GM18870 (cell line): ENCODE measurements at regions not wholly inside any gene's neighbourhood (a gene's known extent, or its start where the extent isn't known, plus 50 kb on each side); places are given as distances from the start of the nearest gene placed in this dataset.
"Not testable (repeated sequence)": the region's sequence is repeated elsewhere in the genome, so short reads cannot be mapped to it uniquely, and the experiment has no call there.

Source experiments
- ATAC-seq: cut with Tn5 transposase; IDR thresholded peaks from one replicate; pipeline ENCODE4 v1.9.1; 2021; ENCODE audit warnings: moderate library complexity; ENCODE audit not compliant: unreplicated experiment

- ATAC-seq = not testable (repeated sequence)
These were observed 111.4 kb downstream of the CCDC74A start for GRCh38 chr2:131639001-131639620.

- ATAC-seq = no peak
These were observed 113.9 kb downstream of the CCDC74A start for GRCh38 chr2:131641414-131642206.

DNA sequence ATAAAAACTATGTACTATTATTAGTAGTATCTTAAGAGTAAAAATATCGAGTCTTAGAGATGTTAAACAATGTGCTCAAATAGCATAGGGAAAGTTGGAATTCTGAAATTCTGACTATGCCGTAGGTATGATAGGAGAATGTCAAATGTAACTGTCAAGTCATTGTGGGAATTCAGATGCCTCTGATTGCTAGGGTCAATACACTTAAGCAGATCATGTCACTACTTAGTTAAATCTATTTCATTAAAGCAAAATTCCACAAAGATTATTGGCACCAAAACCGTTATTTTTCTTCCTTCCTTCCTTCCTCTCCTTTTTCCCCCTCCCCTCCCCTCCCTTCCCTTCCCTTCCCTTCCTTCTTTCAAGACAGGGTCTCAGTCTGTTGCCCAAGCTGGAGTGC lies 115.5 kb downstream of the CCDC74A start:
- ATAC-seq = not testable (repeated sequence)

- ATAC-seq = no peak
These were observed 117.6 kb downstream of the CCDC74A start for GRCh38 chr2:131645177-131645765.

DNA sequence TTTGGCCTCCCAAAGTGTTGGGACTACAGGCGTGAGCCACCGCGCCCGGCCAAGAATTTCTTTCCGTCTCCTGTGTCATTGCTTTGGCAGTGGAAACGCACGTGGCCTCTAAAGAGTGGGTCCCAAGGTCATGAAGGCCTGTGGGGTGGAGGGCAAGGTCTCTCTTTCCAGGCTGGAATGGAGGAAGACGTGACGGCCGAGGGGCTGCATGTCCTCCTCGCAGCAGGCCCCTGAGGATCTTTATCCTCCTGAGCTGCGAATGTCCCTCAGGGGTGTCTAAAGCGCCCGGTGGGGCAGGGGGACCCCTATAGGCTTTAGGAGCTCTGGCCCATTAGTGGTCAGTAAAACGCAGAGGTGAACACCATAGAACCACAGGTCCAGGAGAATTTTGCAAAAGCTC lies 118.5 kb downstream of the CCDC74A start:
- not testable (repeated sequence) for ATAC-seq

- no peak for ATAC-seq
These were observed 119.1 kb downstream of the CCDC74A start for GRCh38 chr2:131646669-131647297.

GRCh38 chr2:131648565-131648964 lies 120.9 kb downstream of the CCDC74A start:
- ATAC-seq = not testable (repeated sequence)

DNA sequence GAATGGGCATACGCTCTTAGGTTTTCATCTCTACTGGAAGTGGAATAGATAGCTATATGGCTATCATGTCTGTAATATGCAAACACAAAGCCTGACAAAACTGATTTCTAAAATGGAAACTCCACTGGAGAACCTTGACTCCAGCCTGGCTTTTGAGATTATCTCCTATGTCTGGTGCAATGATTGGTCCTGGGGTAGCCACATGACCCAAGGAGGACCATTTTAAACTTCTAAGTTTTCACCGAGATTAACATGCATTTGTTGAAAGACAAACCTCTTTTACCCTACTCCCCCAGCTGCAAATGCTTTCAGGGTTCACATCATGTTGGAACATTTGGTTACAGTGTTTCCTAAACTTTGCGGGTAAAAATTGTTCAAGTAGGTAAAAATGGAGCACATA lies 124.6 kb downstream of the CCDC74A start:
- ATAC-seq = not testable (repeated sequence)

DNA sequence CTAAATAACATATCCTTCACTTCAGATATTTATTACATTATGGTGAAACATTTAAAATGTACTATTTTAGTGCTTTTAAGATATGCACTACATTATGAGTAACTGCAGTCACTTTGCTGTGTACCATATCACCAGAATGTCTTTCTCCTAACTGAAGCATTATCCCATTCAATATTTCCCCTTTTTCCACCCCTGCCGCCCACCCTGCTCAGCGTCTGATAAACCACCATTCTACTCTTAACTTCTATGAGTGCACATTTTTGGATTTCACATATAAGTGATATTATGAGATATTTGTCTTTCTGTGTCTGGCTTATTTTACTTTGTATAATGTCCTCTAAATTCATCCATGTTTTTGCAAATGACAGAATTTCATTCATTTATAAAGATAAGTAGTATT lies 126.4 kb downstream of the CCDC74A start:
- not testable (repeated sequence) for ATAC-seq

DNA sequence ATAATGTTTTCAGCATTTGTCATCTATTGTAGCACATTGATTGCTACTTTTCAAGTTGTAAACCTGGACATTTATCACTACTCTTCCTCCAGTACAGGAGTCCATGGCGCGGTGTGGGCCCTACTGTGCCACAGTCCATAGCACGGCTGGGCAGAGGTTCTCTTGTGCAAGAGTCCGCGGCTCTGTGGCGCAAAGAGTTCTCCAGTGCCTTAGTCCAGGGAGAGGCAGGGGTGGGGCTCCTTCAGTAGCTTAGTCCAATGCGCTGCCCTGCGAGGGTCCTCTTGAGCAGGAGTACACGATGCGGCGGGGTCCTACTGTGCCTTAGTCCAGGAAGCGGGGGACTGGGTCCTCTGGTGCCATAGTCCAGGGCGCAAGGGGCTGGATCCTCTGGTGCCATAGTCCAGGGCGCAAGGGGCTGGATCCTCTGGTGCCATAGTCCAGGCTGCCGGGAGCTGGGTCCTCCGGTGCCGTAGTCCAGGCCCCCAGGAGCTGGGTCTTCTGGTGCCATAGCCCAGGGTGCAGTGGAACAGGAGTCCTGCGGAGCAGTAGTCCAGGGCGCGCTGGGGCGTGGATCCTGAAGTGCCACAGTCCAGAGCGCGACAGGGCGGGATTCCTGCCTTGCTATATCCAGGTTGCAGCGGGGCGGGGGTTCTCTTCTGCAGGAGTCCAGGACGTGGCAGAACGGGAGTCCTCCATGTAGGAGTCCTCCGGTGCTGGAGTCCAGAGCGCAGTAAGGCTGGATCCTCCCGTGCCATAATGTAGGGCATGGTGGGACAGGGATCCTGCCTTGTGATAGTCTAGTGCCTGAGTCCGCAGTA lies 129.3 kb downstream of the CCDC74A start:
- no peak for ATAC-seq

DNA sequence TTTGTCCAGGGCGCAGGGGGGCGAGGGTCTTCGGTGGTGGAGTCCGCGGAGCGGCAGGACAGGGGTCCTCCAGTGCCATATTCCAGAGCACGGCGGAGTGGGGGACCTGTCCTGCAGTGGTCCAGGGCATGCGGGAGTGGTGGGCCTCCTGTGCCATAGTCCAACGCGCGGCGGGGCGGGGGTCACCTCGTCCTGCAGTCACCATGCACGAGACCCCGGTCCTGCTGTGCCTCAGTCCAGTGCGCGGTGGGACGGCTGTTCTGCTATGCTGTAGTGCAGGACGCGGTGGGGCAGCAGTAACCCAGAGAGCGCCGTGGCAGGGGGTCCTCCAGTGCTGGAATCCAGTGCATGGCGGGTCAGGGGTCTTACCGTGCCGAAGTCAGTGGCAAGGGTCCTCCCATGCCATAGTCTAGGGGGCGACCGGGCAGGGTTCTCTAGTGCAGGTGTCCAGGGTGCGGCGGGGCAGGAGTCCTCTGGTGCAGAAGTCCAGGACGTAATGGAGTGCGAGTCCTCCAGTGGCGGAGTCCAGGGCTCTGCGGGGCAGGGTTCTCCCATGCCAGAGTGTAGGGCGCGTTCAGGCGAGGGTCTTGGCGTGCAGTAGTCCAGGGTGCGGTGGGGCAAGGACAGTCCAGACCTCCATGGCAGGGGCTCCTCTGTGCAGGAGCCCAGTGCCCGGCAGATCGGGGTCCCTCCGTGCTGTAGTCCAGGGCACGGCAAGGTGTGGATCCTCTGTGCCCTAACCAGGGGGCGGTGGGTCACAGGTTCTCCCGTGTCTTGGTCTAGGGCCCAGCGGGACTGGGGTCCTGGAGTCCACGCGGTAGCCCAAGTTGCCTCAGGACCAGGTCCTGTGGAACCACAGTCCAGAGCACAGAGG lies 130.4 kb downstream of the CCDC74A start:
- no peak for ATAC-seq

- ATAC-seq = no peak
These were observed 131.1 kb downstream of the CCDC74A start for GRCh38 chr2:131658769-131659131.

GRCh38 chr2:131659168-131659572 lies 131.5 kb downstream of the CCDC74A start:
- no peak for ATAC-seq

GRCh38 chr2:131661101-131661782 lies 133.6 kb downstream of the CCDC74A start:
- not testable (repeated sequence) for ATAC-seq

DNA sequence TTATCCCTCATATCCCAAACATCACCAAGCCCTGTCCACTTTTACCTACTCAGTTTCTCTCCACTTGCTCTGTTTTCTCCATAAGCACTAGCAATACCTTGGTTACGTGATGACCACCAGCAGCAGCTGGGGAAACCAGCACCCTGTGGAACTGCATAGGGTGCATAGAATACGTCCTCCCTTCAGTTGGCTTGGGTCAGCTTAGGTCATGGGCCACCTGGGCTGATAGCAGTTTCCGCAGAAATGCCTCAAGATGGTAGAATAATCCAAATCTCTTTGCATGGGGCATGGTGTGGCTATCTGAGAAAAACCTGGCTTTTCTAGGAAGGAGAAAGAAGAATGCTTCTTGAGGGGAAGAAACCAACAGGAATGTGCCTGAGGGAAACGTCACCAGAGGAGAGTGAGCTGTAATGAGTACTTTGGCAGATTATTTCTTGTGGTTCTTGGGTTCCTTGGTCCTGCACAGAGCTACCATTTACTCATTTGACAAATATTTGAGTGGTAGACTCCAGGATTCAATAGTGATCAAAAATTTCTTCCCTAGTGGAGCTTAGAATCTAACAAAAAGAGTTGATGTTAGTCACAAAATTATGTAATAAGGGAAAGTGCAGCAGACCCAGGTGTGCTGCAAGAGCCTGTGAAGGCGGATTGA lies 134.3 kb downstream of the CCDC74A start:
- not testable (repeated sequence) for ATAC-seq

DNA sequence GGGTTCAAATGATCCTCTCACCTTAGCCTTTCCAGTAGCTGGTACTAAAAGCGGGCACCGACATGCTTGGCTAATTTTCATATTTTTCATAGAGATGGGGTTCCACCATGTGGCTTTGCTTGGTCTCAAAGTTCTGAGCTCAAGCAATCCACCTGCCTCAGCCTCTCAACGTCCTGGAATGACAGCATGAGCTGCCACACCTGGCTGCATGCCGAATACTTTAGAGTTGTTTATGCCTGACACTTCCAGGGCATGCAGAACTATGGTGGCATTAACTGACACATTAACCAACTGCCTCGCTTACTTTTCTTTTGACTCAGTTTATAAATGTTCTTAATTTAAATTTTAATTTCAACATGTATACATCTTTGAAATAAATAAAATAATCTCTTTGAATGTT lies 135.8 kb downstream of the CCDC74A start:
- not testable (repeated sequence) for ATAC-seq

GRCh38 chr2:131665716-131666115 lies 138.0 kb downstream of the CCDC74A start:
- ATAC-seq = not testable (repeated sequence)

DNA sequence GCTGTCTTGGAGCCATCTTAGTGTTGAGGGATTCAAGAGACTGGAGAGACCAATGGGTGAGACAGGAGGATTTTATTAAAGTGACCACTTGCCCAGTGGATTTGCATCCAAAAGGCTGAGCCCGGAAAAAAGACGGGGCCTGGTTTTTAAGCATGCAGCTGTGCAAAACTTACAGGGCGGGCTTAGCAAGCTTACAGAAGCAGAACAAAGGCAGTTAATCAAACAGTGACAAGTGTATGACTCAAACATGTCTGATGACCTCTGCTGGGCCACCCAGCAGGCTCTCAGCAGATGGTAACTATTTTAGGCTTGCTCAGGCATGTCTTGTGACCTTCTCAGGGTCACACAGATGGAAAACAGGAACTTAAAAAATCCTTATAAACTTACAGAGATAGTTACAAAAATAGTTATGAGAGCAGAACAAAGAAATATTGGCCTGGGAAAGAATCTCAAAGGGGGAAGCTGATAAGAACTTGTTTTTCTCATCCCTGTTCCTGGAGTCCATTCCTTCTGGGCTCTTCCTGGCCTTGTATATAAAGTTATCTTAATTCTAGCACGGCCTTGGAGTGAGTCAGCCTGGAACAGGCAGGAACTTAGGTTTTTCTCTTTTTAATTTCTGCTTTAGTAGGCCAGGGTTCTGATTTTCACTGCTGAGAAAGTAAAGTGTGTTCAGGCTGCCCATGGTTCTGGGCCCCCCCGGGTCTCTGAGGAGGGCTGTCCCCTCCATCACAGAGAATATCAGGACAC lies 141.3 kb downstream of the CCDC74A start:
- ATAC-seq = not testable (repeated sequence)
